Right ventricle myocardium superior (tissue), 1 donor: ENCODE measurements at regions not wholly inside any gene's neighbourhood (a gene's known extent, or its start where the extent isn't known, plus 50 kb on each side); places are given as distances from the start of the nearest gene placed in this dataset.

Source experiments
- ATAC-seq: fragments of 200-7000 bp; cut with Tn5 transposase; one replicate; pipeline ENCODE4 v1.9.1; 2020; ENCODE audit warnings: mild to moderate bottlenecking; ENCODE audit not compliant: poor library complexity
- DNase-seq: peaks from one replicate; pipeline ENCODE4 v3.0.0-alpha.2; 2020
- intact Hi-C: fragments of 100-400 bp; cut with DNase I; formaldehyde crosslinking; loops from one replicate; pipeline ENCODE4 v1.11.2; 2022
- donor health status: DM: no; HTN: yes; CAD: no; lungs with severe emphysema.

DNA sequence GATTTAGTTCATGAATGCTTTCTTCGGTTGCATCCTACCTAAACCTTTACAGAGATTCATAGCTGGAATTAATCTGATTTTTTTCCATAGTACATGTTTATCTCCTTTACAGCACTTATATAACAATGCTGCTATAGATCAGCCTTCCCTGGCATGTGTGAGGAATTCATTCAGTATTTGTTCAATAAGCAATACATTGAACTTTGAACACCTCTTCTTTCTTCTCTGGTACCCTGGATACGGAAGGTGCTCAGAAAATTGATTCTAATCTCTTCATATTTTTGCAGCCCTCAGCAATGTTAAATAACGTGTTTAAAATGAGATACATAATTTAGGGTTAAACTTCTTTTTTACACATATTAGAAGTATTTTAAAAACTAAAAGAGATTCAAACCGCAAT is 467.4 kb downstream of the TRIML1 start:
- intact Hi-C loops, result no loop called here
- ATAC-seq, result no peak

DNA sequence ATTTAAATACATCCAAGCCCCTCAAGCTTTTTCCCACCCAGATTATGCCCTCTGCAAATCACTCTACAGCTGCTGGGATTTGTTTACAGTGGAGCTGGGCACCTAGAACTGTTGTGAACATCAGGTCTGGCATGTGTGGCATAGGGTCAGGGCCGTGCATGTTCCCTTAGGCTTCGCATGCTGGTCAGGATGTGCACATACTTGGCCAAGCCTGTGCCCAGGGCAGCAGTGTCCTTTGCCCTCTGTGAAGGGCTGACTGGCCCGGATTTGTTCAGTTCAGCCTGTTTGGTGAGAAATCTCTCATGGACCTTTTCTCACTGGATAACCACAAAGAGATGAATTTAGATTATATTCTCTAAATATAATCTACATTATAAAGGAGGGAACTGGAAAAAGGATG is 471.9 kb downstream of the TRIML1 start:
- ATAC-seq (no peak), DNase-seq (no peak)
- intact Hi-C loops, result no loop called here

More for the DNA sequence above, 467.4 kb downstream of the TRIML1 start:
- no peak for DNase-seq

DNA sequence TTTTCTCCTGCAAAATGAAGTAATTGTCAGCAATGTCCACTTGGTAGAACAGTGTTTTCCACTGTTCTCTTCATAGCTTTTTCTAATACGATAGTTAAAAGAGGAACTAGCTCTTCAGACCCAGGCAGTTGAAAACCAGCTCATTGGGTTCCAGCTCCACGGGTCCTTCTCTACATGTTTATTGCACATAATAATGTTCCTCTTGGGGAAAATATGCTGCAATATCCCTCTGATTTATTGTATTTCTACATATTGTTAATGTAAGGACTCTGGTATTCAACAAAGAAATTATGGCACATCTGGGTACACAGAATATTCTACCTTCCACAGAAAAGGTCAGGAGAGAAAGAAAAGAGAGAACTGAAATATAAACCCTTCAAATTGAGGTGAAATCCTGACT is 473.4 kb downstream of the TRIML1 start:
- ATAC-seq (no peak), DNase-seq (no peak)
- intact Hi-C loops, result no loop called here

DNA sequence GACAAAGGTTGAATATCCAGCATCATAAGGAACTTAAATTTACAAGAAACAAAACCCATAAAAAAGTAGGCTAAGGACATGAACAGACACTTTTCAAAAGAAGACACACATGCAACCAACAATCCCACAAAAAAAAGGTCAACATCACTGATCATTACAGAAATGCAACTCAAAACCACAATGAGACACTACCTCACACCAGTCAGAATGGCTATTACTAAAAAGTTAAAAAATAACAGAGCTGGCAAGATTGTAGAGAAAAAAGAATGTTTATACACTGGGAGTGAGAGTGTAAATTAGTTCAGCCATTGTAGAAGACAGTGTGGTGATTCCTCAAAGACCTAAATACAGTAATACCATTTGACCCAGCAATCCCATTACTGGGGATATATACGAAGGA is 474.7 kb downstream of the TRIML1 start:
- no peak for ATAC-seq
- DNase-seq, result no peak
- intact Hi-C loops, result no loop called here

DNA sequence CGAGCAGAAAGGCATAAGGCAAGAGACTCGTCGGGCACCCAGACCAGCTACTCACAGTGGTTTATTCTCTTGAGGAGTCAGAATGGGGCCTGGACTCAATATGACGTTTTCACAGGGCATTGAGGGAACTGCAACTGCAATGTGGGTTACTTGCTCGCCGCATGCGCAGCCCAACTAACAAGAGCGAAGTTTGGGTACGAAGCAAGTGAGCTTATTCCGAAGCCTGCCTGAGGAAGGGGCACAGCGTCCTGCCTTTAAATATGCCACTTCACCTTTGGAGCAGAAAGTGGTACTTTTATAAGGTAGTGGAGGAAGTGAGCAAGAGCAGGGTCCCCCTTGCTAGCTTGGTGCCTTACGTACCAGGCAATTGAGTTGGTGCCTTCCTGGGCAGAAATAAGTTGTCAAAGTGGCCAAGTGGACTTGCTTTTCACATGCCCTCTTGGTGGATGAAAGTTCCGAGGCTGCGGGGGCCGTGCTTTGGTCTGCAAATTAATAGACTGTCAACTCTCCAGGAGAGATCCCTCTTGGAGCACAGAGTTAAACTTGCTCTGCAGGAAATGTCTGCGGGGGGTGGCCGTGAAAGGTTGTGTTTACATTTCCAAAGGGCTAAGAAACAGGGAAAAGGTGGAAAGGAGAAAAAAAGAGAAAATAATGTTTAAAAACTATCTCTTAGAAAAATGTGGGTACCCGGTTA is 480.4 kb downstream of the TRIML1 start:
- intact Hi-C loops, result no loop called here
- DNase-seq (no peak), ATAC-seq (no peak)

DNA sequence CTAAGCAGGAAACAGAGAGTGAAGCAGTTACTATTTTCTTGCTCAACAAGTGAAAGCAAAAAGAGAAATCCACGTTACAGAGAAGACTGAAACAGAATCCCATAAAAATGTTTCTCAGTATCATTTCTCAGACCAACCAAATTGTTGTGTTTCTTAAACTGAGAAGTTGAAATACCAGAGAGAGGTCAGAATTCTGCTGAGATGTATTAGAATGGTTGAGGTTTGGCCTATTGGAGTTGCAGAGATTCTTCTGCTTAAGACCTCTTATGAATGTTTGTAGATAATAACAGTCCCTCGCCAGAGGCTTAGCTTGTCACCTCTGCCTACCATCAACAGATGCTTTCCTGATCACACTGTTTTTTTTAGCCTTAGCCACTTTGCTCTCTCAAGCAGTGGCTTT is 481.4 kb downstream of the TRIML1 start:
- intact Hi-C loops, result no loop called here
- DNase-seq, result no peak

DNA sequence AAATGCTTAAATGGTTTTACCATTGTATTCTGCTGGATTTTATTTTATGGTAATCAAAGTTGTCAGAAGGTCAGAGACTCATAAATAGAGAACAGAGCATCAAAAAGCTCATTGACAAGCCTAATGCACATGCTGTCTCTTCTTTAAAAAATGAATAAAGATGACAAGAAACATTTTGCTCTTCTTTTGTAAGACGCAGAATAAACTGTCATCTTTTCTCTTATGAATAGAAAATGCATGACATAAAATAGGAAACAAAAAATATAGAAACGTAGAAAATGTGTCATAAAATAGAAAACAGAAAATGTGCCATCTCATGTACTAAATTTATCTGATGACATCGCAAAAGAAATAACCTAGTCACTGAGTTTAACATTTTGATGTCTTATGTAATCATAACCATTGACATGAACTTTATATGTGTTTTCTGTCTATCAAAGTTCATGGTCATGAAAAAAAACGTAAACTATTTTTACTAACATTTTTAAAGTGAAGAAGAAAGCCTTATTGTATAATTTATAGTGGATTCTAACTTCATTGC is 484.1 kb downstream of the TRIML1 start:
- ATAC-seq, result no peak
- intact Hi-C loops, result no loop called here

More for the DNA sequence above, 481.4 kb downstream of the TRIML1 start:
- ATAC-seq, result no peak

DNA sequence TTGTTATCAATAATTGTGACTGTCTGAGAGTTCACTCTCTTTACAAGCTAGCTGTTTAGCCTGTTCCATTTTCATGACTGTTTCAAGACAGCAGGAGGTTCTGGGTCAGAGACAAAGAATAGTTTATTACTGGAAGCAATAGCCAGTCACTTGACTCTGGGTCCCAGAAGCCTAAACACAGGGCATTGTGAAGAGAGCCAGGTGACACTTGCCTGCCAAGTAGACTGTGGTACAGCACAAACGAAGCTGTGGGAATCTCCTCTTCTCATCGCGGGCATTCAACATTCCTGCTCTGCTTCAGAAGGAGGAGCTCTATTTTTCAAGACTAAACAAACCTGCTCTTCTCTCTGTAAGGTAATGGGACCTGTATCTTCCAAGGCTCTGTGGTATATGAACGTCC is 485.1 kb downstream of the TRIML1 start:
- no peak for ATAC-seq
- intact Hi-C loops, result no loop called here
- no peak for DNase-seq

More for the DNA sequence above, 484.1 kb downstream of the TRIML1 start:
- DNase-seq, result no peak

DNA sequence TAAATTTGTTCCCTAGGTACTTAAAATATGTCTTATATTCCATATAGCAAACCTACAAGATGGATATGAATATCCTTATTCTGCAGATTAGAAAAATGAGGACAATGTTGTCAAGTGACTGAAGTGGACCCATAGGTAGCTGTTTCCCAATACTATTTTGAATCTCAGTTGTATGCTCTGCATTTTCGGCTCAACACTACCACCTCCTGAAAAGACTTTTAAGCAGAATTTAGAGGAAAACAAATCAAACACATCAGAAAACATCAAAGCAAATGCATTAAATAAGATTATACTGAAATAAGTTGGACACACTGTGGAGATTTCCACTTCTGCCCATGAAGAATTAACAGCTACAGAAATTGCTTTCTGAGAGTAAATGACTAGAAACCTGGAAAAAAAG is 488.7 kb downstream of the TRIML1 start:
- intact Hi-C loops, result no loop called here
- ATAC-seq (no peak), DNase-seq (no peak)

DNA sequence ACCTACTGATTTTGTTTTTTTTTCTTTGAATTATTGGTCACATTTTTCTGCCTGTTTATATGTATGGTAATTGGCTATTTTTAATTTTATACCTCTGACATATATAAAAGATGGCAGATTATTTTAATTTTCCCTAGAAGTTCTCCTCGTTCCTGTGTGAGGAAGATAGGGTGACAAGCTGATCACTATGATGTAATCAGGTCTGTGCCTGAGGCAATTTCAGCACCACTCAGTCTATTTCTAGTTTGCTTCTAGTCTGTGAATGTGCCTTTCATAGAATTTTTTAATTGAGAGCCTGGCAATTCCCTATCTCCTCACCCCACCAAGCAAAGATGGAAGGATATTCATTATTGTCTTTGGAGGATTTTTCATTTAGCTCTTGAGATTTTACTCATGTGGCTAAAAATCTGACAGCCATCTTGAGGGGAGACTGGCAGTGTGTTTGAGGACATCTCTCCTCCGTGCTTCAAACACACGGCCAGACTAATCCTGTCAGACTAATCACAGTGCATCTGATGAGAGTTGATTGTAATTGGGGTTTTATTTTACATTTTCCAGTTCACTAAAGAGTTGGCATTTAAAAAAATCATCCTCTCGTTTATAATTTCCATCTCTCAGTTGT is 500.3 kb downstream of the TRIML1 start:
- intact Hi-C loops, result no loop called here
- DNase-seq, result no peak
- ATAC-seq, result no peak

DNA sequence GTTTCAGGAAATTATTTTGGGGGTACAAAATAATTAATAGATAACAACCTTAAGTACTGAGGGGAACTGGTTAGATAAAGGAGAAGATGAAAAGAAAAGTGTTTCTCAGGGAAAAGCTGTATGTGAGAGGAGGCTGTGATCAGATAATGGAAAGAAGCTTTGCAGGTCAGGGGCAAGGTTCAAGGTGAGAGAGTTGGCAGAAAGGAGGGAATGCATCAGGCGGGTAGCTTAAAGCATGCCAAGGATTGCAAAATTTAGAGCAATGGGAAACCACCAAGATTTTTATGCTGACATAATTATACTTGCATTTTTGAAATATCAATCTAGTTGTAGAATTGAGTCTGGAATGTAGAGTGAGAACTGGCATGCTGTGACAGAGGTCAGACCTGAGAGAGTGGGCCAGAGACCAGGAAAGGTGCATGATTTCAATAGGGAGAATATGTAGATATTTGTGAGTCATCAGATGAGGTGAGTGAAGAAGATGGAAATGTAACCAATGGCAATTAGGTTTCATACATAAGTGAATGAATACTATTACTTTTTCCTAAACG is 508.7 kb downstream of the TRIML1 start:
- no peak for ATAC-seq
- intact Hi-C loops, result no loop called here
- no peak for DNase-seq

DNA sequence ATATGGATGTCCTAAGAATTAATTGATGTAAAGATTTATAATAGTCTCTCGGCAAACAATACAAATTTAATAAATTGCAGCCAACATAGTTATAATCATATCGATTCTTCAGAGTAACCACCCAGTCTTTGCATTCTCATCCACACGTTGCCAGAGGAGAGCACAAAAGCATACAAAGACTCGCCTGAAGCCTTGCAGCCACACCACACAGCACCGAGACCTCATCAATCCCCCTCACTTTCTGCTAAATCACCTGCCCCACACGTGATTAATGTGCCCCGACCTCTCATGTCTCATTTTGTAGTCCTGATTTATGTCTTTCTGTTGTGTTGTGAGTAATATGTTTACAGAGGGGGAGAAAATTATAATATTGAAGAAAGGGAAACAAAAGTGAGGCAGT is 510.4 kb downstream of the TRIML1 start:
- intact Hi-C loops, result no loop called here
- no peak for ATAC-seq
- DNase-seq, result no peak

DNA sequence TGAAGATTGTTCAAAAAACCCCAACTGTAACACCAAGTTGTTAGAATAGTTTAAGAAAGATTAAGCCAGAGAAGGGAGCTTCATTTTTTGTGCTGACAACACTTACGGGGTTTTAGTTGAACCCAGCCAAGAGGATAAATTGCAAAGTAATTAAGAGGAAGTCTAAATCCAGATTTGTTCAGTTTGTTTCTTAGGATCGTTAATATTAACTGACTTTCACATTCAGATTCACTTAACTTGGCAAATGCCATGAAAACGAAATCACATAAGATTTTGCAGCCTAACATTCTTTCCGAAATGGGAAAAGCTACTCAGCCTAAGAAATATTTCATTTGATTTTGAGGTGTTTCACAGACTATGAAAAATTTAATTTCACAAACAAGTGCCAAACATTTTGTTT is 511.3 kb downstream of the TRIML1 start:
- intact Hi-C loops, result no loop called here
- DNase-seq, result no peak
- no peak for ATAC-seq

DNA sequence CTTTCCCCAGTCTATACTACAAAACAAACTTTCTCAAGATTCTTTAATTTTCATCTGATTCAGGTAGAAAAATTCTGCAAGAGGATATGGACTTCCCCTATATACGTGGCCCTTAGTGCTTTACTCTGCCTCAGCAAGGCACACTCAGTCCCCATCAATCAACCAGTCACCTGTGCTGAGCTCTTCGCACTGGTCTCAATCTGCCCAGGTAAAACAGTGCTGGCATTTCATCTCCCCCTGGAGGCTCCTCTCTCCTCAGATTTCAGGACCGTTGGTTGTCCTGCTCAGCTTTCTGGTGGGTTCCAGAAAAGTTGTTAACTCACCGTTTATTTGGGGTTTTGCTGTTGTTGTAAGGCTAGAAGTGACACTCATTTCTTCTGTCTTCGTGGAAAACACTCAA is 518.1 kb downstream of the TRIML1 start:
- no peak for DNase-seq
- intact Hi-C loops, result no loop called here
- ATAC-seq, result no peak

DNA sequence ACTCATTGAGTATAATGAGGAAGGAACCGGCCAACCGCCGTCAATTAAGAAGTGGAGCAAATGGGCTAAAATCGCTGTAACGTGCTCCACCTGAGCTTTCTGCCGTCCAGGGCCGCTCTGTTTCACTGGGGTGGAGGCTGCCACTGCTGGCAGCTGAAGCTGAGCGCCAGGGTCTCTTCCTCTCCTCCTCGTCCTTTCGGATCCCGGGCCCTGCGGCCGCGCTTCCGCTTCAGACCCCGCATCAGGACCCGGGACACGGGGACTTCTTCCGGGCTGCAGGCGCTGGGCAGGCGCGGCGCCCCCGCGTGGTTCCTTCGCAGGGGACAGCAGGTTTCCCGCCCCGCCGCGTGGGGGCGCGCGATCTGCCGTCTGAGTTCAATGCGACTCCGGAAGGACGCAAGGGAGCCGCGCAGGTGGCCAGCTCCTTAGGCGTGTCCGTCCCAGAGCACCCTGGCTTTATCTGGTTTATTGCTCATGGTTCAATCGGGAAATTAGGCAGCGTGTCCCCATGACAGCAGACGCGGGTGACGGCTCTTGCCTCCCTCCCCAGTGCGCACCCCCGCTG is 519.8 kb downstream of the TRIML1 start:
- no peak for ATAC-seq
- intact Hi-C loops, result no loop called here
- DNase-seq, result peak; percentile 42

DNA sequence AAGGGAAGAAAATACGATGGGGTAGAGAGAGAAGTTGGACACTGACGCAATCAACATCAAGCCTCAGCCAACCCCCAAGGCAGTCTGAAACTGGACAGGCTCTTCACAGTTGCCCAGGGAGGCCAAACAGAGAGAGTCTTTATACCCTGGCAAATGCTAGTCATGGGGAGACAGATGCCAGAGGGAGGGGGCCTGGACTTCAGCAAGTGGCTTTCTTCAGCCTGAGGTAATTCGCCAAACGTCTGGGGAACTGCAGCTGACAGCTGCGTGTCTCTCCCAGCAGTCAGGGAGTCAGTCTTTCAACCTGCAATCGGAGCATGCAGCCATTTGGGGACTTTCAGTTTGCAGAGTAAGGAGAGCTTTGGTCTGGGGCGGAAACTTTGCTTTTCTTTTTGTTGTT is 521.6 kb downstream of the TRIML1 start:
- ATAC-seq (no peak), DNase-seq (no peak)
- intact Hi-C loops, result no loop called here

DNA sequence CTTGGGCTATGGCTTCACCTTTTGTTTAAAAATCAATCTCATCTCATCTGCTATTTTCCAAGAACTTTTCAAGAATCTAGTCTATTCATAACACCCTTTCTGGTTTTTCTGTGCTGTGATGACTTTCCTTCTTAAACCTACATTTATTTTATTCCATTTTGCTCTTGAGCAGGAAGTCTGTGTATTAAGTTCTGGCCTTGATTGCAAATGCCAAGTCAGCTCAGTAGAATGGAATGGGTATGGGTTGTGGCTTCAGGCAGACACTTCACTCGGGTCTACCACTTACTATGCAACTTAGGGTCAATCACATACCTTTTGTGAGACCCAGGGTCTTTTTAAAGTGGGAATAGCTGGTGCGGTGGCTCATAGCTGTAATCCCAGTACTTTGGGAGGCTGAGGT is 522.3 kb downstream of the TRIML1 start:
- intact Hi-C loops, result no loop called here
- no peak for DNase-seq
- no peak for ATAC-seq

DNA sequence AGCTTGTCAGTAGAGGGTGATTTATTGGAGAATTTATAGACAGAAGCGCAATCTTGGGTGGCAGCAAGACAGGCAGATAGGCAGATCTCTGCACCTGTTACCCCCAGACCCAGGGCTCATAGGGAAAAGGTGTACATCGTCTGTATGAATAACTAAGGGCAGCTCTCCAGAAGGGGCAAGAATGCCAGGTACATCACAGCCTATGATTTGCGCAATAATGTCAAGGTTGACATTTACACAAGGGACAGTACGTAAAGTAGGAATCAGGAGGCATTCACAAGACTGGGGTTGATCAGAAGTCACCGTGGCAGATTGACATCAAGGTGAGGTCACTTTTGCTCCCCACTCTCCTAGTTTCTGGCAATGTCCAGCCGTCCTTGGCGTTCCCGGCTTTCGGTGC is 524.1 kb downstream of the TRIML1 start:
- intact Hi-C loops, result no loop called here
- DNase-seq (no peak), ATAC-seq (no peak)

DNA sequence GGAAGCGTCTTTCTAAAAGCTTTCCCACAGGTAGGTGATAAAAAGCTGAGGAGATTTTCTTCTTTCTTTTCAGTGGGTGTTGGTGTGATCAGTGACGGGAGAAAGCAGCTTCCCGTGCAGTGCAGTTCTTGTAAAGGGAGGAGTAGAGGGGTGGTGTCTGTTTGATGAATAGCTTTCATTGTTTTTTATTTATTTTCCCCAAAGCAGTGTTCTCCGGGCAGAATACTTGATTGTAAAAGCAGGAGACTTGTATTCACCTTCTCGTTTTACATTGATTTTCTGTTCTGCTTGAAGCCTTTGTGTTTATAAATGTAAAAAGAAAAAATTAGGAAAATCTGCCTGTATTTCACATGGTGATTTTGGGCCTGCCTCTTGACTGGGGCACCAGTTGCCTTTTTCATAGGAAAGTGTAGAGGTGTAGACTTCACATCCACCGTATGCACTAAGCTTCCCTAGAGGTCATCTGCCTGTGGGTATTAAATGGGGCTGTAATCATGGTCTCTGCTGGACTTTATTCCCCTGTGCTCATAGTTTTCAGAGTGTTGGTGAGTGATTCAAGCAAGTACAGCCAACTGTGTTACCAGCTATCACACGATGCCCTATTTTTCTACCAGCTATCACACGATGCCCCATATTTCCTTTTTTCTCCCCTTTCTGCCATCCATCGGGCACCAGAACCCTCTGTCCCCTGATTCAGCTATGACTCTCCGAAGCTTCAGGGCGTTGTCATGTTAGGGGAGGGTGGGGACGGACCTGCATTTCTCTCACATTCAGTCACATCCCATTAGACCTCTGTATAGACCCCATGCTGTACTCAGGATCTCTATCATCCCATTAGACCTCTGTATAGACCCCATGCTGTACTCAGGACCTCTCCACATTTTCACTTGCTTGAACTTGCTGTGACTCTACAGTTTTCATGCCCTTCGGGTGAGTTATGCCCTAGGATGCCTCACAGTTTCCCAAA is 526.5 kb downstream of the TRIML1 start:
- intact Hi-C loops, result no loop called here
- DNase-seq (no peak), ATAC-seq (no peak)
